Renal pelvis (tissue), 1 donor: ENCODE measurements at regions not wholly inside any gene's neighbourhood (a gene's known extent, or its start where the extent isn't known, plus 50 kb on each side); places are given as distances from the start of the nearest gene placed in this dataset.

Source experiments
- DNase-seq: peaks from one replicate; pipeline ENCODE4 v3.0.0-alpha.2; 2013

DNA sequence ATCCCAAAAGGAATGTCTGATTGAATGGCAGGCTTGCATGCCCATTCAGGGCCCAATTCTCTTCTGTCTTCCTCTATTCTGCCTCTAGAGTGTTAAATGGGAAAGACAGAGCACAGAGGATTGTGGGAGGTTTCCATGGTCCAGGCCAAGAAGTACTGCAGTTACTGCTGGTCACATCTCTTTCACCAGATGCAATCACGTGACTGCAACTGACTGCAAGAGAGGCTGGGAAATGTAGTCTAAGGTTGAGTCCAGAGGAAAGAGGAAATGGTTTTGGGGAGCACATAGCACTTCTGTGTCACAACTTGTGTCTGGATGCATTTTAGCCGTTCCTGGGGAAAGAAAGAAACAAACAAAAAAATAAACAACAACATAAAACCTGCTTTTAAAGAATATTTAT lies 336.4 kb upstream of the BTBD3 start:
- no peak for DNase-seq

DNA sequence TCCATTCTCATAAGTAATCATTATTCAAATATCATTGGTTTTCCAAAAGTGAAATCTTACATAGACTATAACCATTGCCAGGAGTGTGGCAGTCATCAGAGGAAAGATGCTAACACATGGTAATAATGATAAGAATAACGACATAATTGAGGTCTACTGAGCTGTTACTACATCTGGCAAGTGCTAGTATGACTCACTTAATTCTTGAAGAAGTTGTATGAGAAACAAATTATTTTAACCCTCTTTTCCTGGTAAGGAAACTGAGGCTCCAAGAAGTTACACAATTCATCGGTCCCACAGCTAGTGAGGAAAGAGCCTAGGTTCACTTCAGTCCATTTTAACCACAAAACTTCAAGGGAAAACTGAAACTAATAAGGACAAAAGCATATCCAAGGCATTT lies 335.6 kb upstream of the BTBD3 start:
- no peak for DNase-seq

DNA sequence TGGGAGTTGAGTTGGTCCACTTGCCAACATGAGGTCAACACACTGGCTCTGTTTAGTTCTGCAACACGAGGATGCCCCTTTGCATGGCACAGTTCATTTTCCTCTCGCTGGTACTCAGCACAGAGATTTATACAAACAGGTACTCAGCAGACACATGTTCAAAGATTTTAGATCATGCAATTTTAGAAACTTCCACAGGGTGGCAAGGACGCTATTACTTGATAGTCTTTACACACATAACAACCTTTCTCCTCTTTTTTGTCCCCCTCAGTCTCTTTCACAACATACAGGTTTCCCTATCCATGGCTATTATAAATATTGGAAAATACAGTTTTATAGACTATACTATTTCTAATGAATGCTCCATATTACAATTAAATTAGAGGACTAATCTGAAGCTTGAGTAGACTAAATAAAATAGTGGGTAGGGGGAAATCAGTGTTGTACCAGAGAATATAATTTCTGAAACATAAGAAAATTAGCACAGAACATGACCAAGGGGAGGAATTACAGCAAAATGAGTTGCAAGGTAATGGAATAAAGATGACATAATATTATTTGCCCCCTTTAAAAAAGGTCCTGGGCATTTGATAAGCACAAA lies 331.8 kb upstream of the BTBD3 start:
- peak; percentile 15 for DNase-seq

DNA sequence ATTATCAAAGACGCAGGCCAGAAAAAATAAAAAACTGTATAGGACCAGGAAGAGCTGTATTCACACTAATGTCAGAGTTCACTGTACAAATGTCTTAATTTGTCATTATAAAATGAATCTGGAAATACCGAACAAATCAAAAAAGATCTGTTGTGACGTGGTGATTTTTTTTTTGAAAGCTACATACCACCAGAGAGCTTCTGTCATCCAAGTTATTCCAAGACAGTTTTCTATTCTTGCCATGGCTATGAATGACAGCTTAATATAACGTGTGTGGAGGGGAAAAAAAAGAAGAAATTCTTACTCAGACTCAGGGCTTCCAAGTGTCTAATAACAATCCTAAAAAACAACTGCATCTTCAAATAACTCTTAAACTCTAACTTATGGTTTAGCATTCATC lies 328.8 kb upstream of the BTBD3 start:
- DNase-seq: no peak

DNA sequence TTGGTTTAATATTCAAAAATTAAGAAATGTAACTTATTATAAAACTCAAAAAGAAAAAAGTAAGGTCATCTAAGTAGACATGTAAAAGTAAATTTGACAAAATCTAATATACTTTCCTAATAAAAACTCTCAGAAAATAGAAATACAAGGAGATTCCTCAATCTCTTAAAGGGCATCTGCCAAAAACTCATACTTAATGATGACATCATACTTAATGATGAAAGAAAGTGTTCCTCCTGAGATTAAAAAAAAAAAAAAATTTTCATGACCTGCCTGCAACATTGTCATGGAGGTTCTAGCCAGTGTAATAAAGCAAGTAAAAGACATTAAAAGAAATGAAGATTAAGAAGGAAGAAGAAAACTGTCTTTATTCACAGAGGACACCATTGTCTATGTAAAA lies 325.7 kb upstream of the BTBD3 start:
- DNase-seq: no peak

DNA sequence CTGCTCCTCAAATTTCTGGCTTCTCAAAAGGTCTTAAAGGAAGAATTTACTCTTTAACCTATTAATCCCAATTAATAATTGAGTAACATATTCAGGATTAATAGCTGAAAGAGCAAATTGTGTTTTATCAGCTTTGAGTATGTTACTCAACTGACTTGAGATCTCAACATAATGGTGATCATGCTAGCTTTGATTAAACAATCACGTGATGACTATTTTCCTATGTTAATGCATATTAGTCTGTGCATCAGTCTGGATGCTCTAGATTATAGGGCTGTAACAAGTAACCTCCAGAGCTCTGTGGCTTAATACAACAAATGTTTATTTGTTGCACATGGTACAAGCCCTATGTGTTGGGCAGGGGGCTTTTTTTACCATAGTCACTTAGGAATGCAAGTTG lies 313.4 kb upstream of the BTBD3 start:
- DNase-seq: no peak

DNA sequence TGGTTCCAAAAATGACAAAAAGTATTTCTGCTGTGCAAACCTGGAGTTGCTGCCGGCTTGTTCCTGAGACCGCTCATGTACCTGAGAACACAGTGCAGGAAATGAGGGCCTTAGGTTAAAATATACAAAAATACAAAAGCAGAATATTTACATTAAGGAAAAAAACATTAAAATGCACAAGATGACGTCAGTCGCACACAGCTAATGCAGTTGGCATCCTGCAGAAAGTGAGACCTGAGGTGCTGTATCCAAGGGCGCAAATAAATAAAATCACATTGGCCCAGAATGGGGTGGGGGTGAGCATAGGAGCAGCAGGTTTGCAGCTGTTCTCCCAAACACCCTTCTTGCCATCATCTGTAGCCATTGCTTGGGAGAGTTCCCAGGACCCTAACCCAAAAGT lies 310.6 kb upstream of the BTBD3 start:
- DNase-seq: no peak

DNA sequence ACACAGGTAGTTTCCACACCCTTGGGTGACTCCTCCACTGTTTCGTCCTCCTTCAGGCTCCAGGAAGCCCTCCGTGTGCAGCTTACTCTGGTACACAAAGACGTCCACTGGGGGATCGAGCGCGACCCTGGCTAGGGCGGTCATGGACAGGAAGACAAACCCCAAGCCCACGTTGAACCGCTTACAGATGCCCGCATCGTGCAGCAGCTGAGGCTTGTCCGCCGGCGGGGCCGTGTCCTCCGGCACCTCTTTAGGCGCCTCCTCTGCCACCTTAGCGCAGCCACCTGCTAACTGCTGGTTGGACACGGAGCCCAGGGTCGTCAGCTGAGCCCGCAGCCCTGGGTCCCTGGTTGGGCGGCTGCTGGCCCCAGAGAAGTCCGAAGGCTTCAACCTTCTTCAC lies 309.0 kb upstream of the BTBD3 start:
- DNase-seq: no peak

DNA sequence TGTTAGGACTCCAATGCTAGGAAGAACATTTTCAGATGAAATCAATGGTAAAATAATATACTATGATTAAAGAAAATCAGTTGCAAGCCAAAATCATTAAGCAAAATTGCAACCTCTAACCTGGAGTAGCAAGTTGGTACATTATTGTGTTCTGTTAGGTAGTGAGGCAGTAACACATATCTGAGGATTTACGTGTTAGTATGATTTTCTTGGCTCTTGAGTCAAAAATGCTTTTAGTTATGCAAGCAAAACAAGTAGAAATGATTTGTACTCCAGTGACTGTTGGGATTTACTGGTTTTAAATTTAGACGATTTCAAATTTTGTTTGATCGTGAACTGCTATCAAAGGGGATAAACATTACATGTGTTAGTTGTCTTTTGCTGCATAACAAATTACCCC lies 293.0 kb upstream of the BTBD3 start:
- DNase-seq: no peak

DNA sequence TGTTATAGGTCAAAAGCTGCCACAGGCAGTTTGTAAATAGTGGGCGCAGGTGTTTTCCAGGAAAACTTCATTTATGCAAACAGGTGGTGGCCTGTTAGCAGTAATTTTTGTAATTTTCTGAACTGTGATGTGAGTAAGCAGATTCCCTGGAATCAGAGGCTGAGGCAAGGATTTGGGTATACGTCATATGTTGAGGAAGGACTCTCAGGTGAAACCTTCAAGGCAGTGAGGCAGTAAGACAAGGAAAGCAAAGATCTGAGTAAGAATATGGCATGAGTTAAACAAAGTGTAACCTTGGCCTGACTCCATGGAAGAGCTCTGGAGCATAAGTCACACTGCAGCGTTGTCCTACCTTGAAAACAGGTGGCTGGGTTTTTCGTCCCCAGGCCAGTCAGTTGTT lies 291.1 kb upstream of the BTBD3 start:
- no peak for DNase-seq

DNA sequence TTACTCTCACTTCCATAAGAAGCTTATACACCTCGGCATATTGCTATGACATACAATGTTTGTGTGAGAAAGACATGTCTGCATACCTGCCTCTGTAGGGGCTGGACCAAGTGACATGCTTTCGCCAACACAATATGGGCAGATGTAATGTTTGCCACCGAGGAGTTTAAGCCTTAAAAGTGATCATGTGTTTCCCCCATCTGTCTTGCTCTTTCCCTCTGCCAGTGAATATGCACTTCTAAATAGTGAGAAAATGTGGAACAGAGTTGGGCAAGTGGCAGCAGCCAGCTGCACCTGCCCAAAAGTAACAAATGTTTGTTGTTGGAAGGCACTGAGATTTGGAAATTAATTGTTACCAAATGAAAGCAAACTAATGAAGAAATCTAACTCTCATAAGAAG lies 274.8 kb upstream of the BTBD3 start:
- no peak for DNase-seq

DNA sequence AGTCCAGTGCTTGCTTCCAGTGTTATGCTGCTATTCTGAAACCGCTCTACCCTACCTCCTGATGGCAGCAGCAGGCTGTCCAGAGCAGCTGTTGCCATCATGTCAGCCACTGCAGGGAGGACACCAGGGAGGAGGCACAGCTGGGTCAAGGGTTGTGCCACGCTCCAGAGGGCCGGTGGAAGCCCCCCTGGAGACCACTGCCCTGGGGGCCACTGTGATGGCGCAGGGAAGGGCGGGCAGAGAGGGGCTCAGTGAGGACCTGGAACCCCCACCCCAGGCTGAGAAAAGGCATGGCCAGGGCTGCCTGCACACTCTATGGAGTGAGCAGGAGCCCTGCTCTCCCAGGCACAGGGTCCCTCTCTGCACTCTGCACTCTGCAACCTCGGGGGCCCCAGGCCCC lies 271.3 kb upstream of the BTBD3 start:
- DNase-seq: no peak

DNA sequence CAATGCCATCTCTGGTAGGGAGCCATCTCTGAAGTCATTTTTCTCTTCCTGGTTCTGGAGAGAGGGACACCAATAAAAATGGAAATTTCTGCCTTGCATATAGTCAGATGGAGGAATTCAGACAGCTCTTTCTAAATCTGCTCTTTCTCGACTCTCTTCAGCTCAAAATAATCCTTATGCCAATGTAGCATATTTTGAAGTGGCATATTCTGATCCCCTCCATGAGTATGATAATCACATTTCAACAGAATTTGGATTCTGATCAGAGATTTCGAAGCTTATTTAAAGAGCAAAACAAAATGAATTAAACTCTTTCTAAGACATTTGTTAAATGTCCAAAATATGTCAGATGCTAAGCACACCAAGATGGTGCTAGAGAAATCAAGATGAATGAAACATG lies 267.1 kb upstream of the BTBD3 start:
- DNase-seq: no peak

DNA sequence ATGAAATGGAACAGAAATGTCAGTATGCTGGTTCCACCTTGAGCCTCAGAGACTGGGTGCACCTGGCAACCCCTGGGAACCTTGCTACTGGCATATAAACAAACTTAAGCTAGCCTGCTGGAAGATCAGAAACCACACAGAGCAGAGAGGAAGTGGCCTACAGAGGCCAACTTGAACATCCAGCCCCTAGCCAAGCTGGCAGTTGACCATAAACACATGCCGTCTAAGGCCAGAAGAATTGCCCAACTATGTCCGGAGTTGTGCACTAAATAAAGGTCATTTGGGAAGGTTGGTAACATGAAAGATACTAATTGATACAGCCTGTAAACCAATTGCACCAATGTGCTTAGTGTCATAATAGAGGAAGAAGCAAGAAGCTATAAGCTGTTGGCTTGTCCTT lies 266.6 kb upstream of the BTBD3 start:
- no peak for DNase-seq

DNA sequence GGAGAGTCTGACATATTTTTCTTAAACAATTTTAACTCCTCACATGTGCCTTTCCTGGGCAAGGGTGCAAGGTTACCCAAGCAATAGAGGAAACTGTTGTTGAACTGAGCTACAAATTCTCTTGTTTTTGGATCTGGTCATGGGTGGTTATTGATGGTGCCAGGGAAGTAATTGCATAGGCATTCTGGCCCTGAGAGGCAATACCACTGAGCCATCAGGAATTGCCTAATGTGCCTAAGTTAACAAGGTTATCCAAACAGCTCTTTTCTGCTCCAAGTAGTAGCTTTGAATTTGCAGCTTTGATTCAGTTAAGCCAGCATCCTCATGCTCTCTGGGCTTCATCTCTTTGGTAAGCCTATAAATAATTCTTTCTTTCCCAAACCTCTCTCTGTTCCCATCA lies 266.0 kb upstream of the BTBD3 start:
- DNase-seq: no peak

DNA sequence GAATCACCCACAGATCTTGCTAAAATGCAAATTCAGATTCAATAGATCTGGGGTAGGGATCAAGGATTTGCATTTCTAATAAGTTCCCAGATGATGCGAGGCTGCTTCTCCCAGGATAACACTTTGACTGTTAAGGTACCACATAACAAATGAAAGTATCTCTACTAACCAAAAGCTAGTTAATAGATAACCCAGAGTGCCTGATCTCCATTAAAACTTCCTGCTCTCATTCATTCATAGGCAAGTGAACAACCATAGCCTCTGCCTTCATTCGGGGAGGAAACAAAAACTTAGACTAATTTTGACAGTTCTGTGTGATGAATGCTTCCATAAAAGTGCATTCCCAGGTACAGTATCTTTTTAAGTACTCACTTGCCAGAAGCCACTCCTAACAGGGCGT lies 265.6 kb upstream of the BTBD3 start:
- peak; percentile 7 for DNase-seq

DNA sequence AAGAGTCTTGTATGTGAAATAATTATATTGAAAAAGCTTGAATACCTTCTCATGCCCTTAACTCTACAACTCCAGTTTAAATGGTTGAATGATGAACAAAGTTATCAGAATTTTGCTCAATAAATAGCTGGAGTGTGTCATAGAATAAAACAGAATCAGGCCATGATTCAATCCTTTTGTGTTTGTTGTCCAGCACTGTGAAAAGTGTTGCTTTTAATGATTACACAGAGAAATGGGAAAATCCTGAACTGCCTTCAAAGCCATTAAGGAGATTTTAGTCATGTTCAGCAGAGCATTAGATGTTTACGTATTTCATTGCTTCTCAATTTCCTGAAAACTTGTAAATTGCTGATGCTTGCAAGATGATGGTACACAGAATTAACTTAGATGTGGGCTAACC lies 262.9 kb upstream of the BTBD3 start:
- peak; percentile 9 for DNase-seq

DNA sequence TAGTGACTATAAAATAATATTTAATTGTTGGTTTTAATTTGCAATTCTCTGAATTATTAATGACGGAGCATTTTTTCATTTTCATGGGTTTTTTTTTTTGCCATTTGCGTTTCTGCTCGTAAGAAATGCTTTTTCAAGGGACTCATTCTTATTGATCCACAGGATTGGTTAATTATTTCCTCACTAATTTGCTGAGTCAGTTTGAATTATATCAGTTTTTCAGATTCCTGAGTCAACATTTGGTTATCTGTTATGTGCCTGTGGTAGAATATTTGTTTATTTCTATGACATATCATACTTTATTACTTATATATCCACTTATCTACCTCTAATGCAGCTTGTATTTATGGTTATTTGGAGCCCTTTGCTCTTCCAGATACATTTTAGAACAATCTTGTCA lies 257.0 kb upstream of the BTBD3 start:
- DNase-seq: no peak

DNA sequence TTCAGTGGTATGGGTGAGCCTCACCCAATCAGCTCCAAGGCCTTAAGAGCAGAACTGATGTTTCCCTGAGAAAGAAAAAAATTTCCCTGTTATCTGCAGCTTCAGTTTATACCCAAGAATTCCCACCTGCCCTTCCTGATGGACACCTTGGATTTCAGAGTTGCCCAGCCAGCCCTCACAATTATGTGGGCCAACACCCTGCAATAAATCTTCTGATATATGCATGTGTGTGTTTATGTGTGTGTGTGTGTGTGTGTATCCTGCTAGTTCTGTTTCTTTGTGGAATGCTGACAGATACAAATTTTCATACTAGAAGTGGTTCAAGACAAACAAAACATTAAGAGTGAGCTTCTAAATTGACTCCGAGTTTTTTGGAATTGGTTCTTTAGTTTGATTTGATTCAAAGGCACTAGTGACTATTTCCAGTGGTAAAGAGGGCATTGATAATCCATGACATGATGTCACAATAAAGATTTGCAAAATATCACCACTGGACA lies 246.6 kb upstream of the BTBD3 start:
- DNase-seq: no peak

DNA sequence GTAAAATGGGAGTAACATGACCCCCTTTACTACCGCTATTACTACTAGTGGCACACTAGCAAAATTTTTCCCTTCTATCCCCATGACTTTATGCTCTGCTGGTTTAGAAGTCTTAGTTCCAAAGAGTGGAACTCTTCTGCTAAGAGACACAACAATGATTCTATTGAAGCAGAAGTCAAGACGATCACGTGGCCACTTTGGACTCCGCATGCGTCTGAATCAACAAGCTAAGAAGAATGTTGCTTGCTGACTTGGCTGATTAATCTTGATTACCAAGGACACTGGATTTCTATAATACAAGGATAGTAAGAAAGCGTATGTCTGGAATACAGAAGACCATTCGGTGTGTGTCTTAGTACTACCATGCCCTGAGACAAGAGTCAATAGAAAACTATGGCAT lies 244.7 kb upstream of the BTBD3 start:
- no peak for DNase-seq

DNA sequence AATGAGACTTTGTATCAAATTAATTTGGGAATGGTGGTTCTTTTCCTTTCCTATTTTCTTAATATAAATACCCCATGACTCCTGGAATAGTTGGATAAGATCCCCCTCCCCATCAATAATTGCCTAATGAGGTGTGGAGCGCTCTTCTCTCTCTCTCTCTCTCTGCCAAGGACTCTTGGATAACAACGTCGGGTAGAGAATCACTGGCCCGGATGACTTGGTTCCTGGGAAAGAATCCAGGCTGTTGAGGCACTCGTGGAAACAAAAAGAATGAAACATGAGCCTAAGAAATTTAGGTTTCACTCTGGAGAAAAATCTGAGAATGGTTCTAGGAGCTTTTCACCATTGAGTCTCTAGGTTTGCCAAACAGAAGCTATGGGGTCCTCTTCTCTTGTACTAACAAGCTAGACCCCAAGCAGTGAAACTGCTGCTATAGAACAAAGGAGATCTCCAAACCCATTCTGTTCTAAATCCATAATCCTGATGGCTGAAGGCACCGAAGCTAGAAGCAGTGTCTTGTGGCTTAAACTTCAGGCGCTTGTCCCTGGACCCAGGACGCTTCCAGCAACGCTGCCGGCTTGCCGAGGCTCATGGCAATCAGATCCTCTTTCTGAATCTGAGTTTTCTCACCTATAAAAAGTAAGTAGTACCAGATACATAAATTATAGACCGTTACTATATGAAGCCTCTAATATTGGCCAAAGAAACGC lies 241.6 kb upstream of the BTBD3 start:
- no peak for DNase-seq

DNA sequence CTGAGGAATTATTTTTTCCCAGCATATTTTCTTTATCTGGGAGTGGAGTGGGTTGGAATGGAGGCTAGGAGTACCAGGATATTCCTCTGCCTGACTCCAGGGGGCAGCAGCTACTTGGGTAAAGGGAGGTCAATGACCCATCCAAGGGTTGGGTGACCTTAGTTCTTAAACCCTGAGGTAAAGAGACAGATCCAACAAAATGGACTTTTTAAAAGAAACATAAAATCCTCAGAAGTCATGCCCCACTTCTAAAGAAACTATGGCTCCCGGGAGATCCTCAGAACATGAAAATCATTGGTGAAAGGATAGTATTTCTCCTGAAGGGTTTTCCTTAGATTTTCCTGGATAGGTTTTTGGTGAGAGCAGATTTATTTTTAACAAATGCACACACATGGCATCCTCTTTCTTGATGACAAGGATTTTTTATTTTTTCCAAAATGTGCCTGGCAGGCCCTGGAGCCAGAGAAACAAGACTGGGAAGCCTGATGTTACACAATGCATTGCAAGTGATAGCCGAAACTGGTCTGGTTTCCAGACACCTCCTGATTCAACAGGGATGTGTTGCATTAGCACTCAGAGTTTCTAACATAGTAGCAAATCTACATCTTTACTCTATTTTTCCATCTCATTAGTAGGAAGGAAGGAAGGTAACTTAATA lies 240.9 kb upstream of the BTBD3 start:
- DNase-seq: no peak

DNA sequence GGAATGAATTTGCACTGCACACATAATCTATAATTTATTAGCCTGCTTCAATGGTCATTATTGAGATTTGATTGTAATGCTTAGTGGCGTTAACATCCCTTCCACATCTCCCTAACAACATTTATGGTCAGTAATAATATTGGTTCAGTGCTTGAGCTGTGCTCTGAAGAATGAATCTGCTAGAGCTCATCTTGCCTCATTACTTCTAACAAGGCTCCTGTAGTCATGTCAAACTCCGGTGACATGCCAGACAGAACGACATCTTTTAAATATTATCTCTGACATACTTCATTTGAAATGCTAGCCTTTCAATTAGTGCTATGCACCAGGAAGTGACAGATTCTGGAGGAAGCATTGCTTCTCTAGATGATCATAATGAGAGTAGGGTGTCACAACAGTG lies 240.3 kb upstream of the BTBD3 start:
- DNase-seq: no peak

DNA sequence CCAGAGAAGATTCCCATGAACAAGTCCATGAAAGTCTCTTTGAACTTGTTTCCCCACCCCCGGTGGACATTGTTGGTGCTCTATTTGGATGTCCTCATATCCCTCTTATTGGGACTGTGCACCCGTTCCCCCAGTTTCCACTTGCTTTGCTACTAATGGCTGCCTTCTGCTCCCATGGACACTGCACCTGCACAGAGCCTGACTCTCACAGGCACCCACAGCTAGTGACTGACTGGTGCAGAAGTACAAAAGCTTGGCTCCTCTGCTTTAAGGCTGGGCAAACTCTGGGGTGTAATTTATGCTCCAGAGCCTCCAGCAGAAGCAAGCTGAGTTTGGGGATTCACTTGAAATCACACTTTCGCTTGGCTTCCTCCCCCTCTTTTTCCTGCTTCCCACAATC lies 239.9 kb upstream of the BTBD3 start:
- DNase-seq: no peak
